HepG2 (cell line): ENCODE measurements at regions not wholly inside any gene's neighbourhood (a gene's known extent, or its start where the extent isn't known, plus 50 kb on each side); places are given as distances from the start of the nearest gene placed in this dataset.

Source experiments
- ATAC-seq: fragments of 200-7000 bp; cut with Tn5 transposase; 3 replicates; pipeline ENCODE4 v1.9.1; 2020; ENCODE audit warnings: mild to moderate bottlenecking, moderate library complexity
- BruUV-seq: library from RNA; stranded (reverse); fragments of 400-500 nt; replicated peaks from 2 replicates; lab custom pipeline; 2021; lab: Mats Ljungman, UMichigan
- CTCF ChIA-PET: fragments of 300-600 bp; formaldehyde crosslinking; extraction: SDS; loops from one replicate; lab custom pipeline; 2021; ENCODE audit warnings: low total read pairs, inconsistent platforms, low intra/inter-chr PET ratio; lab: Yijun Ruan, JAX
- POLR2A ChIA-PET: fragments of 350-600 bp; sonication (Branson Sonifier 250); formaldehyde crosslinking; loops from one replicate; lab custom pipeline; 2020; ENCODE audit warnings: antibody characterized with exemption, inconsistent platforms; lab: Yijun Ruan, JAX
- DNase-seq: peaks from one replicate; pipeline ENCODE4 v3.0.0-alpha.2; 2015; ENCODE audit warnings: low spot score
- FAIRE-seq: peaks from 3 replicates; lab custom pipeline; 2011; peaks lifted over from hg19 to GRCh38; lab: Jason Lieb, UNC
- H2AFZ ChIP-seq: one replicate; pipeline ENCODE4 v1.6.1; 2011; ENCODE audit warnings: low read length, inconsistent platforms
- H3K27ac ChIP-seq: fragments of 300-600 bp; 3 replicates; pipeline ENCODE4 v1.8.0; 2011; ENCODE audit warnings: mixed run types, mild to moderate bottlenecking, mixed read lengths, low read length, inconsistent platforms; ENCODE audit not compliant: insufficient read depth; ENCODE audit errors: extremely low read length
- H3K27me3 ChIP-seq, 2 experiments: fragments of 200-600 bp in 1 of 2; 2 replicates in 1 of 2; 3 replicates in 1 of 2; pipeline versions ENCODE4 v1.6.0 to v1.8.0; 2011; ENCODE audit warnings: low read length in 2 of 2, mild to moderate bottlenecking in 2 of 2, moderate library complexity in 2 of 2, inconsistent platforms in 1 of 2; ENCODE audit not compliant: insufficient read depth in 2 of 2, control insufficient read depth in 1 of 2
- H3K36me3 ChIP-seq, 2 experiments: fragments of 200-600 bp in 1 of 2; replicated peaks in 1 of 2; 2 replicates in 1 of 2; 3 replicates in 1 of 2; pipeline versions ENCODE4 v1.5.1 to v1.8.0; 2011; ENCODE audit warnings: low read length in 2 of 2, inconsistent platforms in 1 of 2; ENCODE audit not compliant: insufficient read depth in 2 of 2, control insufficient read depth in 1 of 2
- H3K4me1 ChIP-seq: 2 replicates; pipeline ENCODE4 v1.5.1; 2012; ENCODE audit warnings: low read length, inconsistent platforms; ENCODE audit not compliant: insufficient read depth
- H3K4me2 ChIP-seq: 2 replicates; pipeline ENCODE4 v1.6.0; 2011; ENCODE audit warnings: low read depth, low read length, inconsistent platforms
- H3K4me3 ChIP-seq, 3 experiments: fragments of 200-600 bp in 1 of 3; sonication (generic), shearing (Covaris generic) in 1 of 3; replicated peaks in 1 of 3; 2 replicates each; pipeline ENCODE4 v1.5.1; 2011 to 2016; ENCODE audit warnings: low read length in 3 of 3, inconsistent platforms in 2 of 3, low read depth in 2 of 3, mild to moderate bottlenecking in 2 of 3, control low read depth in 1 of 3, mixed read lengths in 1 of 3; ENCODE audit not compliant: insufficient read depth in 1 of 3
- H3K79me2 ChIP-seq: one replicate; pipeline ENCODE4 v1.6.1; 2011; ENCODE audit warnings: low read length, inconsistent platforms; ENCODE audit not compliant: insufficient read depth
- H3K9ac ChIP-seq: 2 replicates; pipeline ENCODE4 v1.6.0; 2011; ENCODE audit warnings: mild to moderate bottlenecking, low read depth, low read length, inconsistent platforms; ENCODE audit not compliant: insufficient read depth
- H3K9me3 ChIP-seq: 2 replicates; pipeline ENCODE4 v1.5.1; 2012; ENCODE audit warnings: mild to moderate bottlenecking, low read length
- H4K20me1 ChIP-seq: 2 replicates; pipeline ENCODE4 v1.6.0; 2011; ENCODE audit warnings: inconsistent platforms, mild to moderate bottlenecking, low read length, moderate library complexity; ENCODE audit not compliant: insufficient read depth
- CTCF ChIP-seq: sonication (generic); formaldehyde crosslinking; IDR thresholded peaks from 2 replicates; pipeline ENCODE4 v1.5.0; 2020; ENCODE audit warnings: mild to moderate bottlenecking, missing genetic modification reagents, moderate library complexity
- FOXO4 ChIP-seq: sonication (generic); formaldehyde crosslinking; conservative IDR thresholded peaks from 2 replicates; pipeline ENCODE4 v1.8.1; 2023; ENCODE audit warnings: missing genetic modification reagents
- HNRNPLL ChIP-seq: fragments of 200-400 bp; formaldehyde crosslinking; IDR thresholded peaks from 2 replicates; pipeline ENCODE4 v1.6.1; 2017; ENCODE audit warnings: mild to moderate bottlenecking, low read depth, low read length; ENCODE audit not compliant: poor library complexity, severe bottlenecking
- PHF8 ChIP-seq: sonication (generic); formaldehyde crosslinking; IDR thresholded peaks from 2 replicates; pipeline ENCODE4 v1.5.0; 2020; ENCODE audit warnings: missing genetic modification reagents
- RAD51 ChIP-seq: fragments of 450-650 bp; IDR thresholded peaks from 2 replicates; pipeline ENCODE4 v1.6.1; 2016; ENCODE audit warnings: borderline replicate concordance
- SNAPC4 ChIP-seq: sonication (generic); formaldehyde crosslinking; IDR thresholded peaks from 2 replicates; pipeline ENCODE4 v1.4.0; 2020; ENCODE audit warnings: mild to moderate bottlenecking, missing genetic modification reagents
- ZBTB7A ChIP-seq: sonication (generic); formaldehyde crosslinking; IDR thresholded peaks from 2 replicates; pipeline ENCODE4 v1.8.0; 2022; ENCODE audit warnings: mild to moderate bottlenecking, missing genetic modification reagents
- ZNF274 ChIP-seq: sonication (generic); formaldehyde crosslinking; IDR thresholded peaks from 2 replicates; pipeline ENCODE4 v1.5.1; 2020; ENCODE audit warnings: mild to moderate bottlenecking, missing genetic modification reagents
- ZNF660 ChIP-seq: sonication (generic); formaldehyde crosslinking; IDR thresholded peaks from 2 replicates; pipeline ENCODE4 v1.5.1; 2020; ENCODE audit warnings: mild to moderate bottlenecking, low read depth, missing genetic modification reagents, borderline replicate concordance
- WGBS: methylation state at CpG from one replicate; pipeline ENCODE4 v1.1.6; 2017; ENCODE audit warnings: low lambda C conversion rate; 5-methylcytosine and 5-hydroxymethylcytosine counted together
- in situ Hi-C: cut with HindIII; loops from 2 replicates; pipeline ENCODE4 v1.10.0; 2017; ENCODE audit warnings: low pct_unique_long_range_greater_than_20kb; ENCODE audit not compliant: extremely low pct_ligation_motif_present
- intact Hi-C: fragments of 100-400 bp; cut with micrococcal nuclease; formaldehyde crosslinking; loops from one replicate; pipeline ENCODE4 v1.10.0; 2022; ENCODE audit not compliant: unreplicated experiment

- H3K9me3 ChIP-seq: no peaks in the 10 kb centered on the region
- BruUV-seq: no TSS peak
Measured at GRCh38 chrX:43560247-43560946, 95.7 kb upstream of the MAOA start.

More at GRCh38 chrX:43560247-43560946, 95.7 kb upstream of the MAOA start:
- no peaks in the 10 kb centered on the region for H3K27me3 ChIP-seq
- ChIA-PET POLR2A (no interaction called here), CTCF (interaction anchor here (4.6 kb wide), 1 partner anchor 190 kb away, joined by 49 read pairs; no protein-coding TSS in a partner anchor)
- intact Hi-C loops: no loop called here
- no peaks in the 10 kb centered on the region for H3K4me1 ChIP-seq
- H3K9ac ChIP-seq: no peak overlapping the region
- no peak overlapping the region for H2AFZ ChIP-seq
- H3K27ac ChIP-seq: no peak overlapping the region
- in situ Hi-C loops: loop anchor here (5.0 to 25.0 kb wide), 2 partner anchors 187 to 377 kb away; no protein-coding TSS in a partner anchor
- H4K20me1 ChIP-seq: no peaks in the 10 kb centered on the region
- H3K36me3 ChIP-seq: no peaks in the 10 kb centered on the region
- DNase-seq (no peak), FAIRE-seq (no peak), ATAC-seq (no peak)
- 52% methylated on average over 5 of the region's 5 CpGs for WGBS
- H3K79me2 ChIP-seq: no peaks in the 10 kb centered on the region
- TF ChIP-seq RAD51 (no peak), HNRNPLL (no peak), ZBTB7A (CRISPR knock-in tag) (no peak), ZNF274 (CRISPR knock-in tag) (no peak), PHF8 (CRISPR knock-in tag) (no peak), FOXO4 (CRISPR knock-in tag) (no peak), ZNF660 (no peak), SNAPC4 (CRISPR knock-in tag) (no peak), CTCF (CRISPR knock-in tag) (no peak)
- no peak overlapping the region for H3K4me2 ChIP-seq
- H3K4me3 ChIP-seq: no peak overlapping the region
